Erythroblast (primary cell): ENCODE measurements at regions not wholly inside any gene's neighbourhood (a gene's known extent, or its start where the extent isn't known, plus 50 kb on each side); places are given as distances from the start of the nearest gene placed in this dataset.

Experiments
- DNase-seq, 2 experiments: peaks; one replicate each; lab custom pipeline; 2025; lab: John Stamatoyannopoulos, UW
- GATA1 ChIP-seq: IDR thresholded peaks from 2 replicates; pipeline ENCODE4 v1.6.1; 2011; ENCODE audit warnings: low read depth, mild to moderate bottlenecking, control low read depth, low read length, moderate library complexity
- POLR2A ChIP-seq: IDR thresholded peaks from 2 replicates; pipeline ENCODE4 v1.6.1; 2011; ENCODE audit warnings: mild to moderate bottlenecking, low read length

DNA sequence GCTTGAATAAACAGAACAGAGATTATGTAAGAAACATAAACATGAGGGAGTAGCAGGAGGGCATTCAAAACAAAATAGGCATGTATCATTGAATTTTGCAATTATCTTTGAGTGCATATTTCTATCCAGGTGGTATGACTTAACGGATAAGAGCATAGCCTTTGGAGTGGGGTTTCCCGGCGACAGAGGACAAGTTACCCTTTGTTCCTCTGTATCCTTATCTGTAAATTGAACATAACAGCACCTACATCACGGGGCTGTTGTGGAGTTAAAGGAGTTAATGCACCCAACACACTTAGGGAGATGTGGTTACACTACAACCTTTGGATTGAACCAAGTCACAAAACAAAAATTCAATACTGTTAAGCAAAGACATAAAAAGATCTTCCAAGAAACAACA is 314.6 kb upstream of the KIF2A start:
- no peak for DNase-seq
- no peak for TF ChIP-seq POLR2A
- TF ChIP-seq GATA1: no peak

DNA sequence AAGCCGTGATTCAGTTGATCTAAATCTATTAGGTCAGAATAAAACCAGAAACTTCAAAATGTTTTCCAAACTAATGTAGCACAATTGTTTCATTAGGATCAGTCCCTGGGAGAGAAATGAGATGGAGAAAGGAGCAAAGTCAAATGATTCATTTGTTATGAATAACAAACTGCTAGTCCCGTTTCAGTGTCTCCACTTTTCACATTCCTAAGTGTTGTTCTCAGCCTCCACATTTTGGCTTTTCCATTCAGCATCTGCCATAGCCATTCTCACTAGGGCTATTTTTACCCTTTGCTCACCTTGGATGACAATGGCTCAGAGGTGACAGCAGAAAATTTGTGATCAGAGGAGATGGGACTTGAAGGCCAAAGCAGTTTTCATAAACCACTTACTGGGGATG is 314.1 kb upstream of the KIF2A start:
- TF ChIP-seq POLR2A: no peak
- TF ChIP-seq GATA1: no peak
- DNase-seq: no peak

DNA sequence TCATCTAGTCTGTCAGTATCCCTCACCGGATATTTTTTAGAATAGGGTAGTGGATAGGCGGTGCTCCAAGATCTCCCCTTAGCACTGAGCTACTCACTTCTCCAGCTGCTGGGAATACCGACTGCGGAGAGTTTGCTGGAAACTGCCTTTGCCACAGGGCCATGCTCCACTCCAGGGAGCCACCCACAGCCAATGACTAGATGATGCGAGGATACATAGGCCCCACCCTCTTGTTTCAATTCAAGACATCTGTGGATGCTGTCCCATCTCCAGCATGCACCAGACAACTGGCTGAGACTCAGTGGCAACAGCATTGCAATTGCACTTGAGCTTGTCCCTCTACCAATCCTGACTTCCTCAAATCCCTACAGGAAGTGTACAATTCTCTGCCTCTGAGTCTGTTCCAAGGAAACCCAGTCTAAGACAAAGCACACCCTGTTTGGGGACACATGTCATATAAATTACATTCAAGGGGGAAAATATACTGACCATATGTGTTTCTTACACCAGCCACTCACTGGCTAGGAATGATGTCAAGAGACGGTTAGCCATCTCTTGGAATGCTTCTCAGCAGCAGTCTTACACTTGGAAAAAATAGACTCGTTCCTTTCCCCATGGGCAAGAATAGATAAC is 312.6 kb upstream of the KIF2A start:
- no peak for DNase-seq
- TF ChIP-seq GATA1: no peak

DNA sequence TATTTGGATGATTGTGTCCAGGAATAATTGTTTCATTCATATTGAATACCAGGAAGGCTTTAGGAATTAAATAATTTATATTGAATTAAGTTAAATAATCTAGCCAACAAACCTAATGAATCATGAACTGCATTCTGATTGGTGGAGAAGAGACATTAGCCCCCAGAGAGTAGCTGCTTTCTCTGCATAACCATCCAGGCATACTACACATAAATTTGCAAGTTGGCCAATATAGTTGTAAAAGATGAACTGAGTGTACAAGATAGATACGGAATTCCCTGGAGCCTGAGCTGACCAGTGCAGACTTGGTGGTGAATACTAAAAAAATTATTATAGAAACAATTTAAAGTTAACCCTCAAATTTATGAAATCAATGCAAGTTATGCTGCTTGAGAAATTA is 311.8 kb upstream of the KIF2A start:
- no peak for TF ChIP-seq GATA1
- TF ChIP-seq POLR2A: no peak
- DNase-seq: no peak

DNA sequence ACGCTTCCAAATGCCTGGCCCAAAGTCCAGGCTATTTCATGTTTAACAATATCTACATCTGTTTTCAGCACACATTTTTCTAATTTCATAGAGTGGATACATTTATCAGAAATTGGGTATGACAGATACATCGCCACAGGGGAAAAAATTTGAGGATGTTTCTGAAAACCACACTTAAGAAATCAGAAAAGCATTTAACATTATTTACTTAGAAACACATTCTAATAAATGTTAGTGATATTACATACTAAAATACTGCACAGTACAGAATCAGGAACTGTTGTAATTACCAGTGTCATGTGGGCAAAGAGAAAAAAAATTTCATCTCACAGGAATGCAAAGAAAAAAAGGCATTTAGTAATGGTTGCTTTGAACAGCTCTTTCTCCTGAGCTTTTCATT is 310.5 kb upstream of the KIF2A start:
- no peak for TF ChIP-seq GATA1
- no peak for TF ChIP-seq POLR2A
- no peak for DNase-seq

DNA sequence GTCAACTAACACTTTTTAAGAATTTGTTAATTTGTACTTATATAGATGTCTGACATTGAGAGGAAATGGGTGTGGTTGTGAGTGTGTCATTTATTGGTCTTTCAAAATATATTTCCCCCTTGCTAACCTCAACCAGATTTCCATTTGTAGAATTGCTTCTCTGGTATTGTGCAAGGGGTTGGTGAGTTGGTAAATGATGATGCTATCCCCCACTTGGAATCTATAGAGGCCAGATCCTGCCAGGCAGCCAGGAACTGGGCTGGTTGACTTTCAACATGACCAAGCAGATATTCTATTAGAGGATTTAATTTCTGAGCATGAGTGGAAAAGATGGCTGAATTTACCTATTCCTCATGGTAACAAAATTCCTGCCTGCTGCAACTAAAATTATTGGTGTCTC is 306.6 kb upstream of the KIF2A start:
- DNase-seq: no peak
- TF ChIP-seq GATA1: no peak
- TF ChIP-seq POLR2A: no peak

DNA sequence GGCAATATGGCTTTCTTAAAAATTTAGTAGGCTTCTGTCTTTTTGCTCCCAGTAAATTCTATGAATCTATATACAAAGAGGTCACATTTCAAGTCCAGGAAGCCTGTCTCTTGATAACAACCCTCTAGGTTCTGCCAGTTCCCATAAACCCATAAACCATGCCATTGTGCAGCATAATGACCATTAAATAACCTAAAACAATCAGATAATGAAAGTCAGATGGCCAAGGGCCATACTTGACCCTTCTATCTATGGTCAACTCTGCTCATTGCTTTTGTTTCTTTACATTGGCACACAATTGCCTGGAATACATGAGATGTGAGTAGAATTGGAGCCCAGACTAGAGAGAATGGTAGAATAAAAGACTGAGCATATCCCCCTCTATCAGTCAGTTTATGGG is 305.4 kb upstream of the KIF2A start:
- TF ChIP-seq POLR2A: no peak
- no peak for TF ChIP-seq GATA1
- no peak for DNase-seq

DNA sequence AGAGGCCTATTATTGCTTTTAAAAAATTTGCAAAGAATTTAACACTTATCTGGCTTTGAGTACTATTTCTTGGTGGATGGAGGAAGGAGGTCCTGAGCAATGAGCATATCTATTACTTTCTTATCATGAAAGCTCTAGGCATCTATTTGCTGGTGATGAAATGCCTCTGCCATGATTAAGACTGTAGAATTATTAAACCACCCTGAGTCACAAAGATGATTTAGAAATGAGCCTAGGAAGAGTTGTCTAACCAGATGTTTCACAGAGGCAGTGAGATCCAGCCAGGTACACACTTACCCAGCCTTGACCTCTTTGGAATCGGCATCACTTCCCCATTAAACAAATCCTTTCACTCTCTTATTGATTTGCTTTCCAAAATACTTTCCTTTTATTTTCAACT is 304.4 kb upstream of the KIF2A start:
- no peak for DNase-seq
- TF ChIP-seq GATA1 (no peak), POLR2A (no peak)

DNA sequence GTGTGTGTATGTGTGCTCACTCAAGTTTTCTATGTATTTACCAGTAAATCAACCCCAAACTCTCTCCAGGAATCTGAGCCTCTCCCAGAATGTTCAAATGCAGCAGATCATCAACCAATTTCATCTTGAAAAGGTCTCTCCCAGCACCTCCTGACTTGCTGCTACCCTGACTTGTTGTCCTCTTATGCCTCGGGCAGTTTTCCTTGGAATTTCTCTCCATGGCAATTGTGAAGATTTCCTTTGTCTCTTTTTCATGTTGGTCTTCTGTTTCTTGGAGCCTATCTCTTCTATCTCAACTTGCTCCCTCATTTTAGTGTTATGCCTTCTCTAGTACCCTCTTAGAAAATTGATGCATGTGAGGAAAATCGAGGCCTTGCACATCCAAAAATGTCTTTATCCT is 303.6 kb upstream of the KIF2A start:
- DNase-seq: no peak
- no peak for TF ChIP-seq GATA1
- no peak for TF ChIP-seq POLR2A

DNA sequence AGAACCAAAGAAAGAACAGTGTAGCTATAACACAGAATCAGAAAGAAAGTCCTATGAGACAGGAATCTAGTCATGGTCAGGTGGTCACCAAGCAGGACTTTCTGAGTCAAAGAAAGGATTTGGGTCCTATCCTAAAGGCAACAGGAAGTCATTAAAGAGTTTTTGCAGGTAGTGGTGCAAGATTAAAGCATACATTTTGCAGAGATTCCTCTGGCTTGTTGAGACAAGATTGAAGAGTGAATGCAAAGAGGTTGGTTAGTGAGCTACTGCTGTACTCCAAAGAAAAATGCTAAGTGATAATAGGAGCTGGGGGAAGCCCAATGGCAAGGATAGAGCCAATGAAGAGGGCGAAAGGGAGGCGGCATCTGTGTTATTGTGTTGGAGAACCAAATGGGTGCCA is 300.5 kb upstream of the KIF2A start:
- no peak for DNase-seq
- TF ChIP-seq GATA1 (no peak), POLR2A (no peak)

DNA sequence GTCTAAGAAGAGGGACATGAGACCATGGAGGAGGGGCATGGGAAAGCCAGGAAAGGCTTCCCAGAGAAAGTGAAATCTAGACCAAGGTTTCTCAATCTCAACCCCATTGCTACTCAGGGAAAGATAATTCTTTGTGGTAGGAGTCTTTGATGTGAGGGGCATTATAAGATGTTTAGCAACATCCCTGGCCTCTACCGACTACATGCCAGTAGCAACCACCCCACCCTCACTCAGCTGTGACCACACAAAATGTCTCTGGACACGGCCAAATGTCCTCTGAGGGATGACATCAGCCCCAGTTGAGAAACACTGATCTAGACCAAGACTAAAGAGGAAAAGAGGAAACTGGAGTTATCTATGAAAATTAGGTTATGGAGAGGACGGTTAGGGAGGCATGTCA is 298.5 kb upstream of the KIF2A start:
- TF ChIP-seq GATA1 (no peak), POLR2A (no peak)
- DNase-seq: no peak

DNA sequence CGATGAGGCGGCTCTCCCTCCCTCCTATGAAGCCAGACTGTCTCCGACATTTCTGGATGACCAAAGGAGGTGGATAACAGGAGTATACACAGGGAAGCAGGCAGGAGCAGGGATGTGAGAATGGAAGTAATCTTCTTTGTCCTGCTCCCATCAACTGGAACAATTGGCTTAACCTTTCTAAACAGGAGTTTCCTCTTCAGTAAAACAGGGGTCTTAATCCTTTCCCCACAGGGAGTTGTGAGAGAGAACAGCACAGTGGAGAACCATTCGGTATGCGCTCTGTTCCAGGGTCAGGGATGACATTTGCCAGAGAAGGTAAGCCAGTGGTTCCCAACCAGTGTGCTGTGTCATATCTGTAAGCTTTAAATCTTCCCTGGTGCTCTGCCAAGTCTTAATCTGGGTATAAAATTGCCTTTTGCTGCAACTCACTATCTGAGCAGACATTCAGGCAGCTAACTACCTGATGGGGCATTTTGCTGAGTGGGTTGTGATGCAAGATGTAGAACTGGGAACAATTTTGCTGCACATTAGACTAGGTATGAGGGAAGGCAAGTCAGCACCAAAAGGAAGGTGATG is 294.8 kb upstream of the KIF2A start:
- TF ChIP-seq GATA1 (no peak), POLR2A (no peak)
- DNase-seq: no peak

DNA sequence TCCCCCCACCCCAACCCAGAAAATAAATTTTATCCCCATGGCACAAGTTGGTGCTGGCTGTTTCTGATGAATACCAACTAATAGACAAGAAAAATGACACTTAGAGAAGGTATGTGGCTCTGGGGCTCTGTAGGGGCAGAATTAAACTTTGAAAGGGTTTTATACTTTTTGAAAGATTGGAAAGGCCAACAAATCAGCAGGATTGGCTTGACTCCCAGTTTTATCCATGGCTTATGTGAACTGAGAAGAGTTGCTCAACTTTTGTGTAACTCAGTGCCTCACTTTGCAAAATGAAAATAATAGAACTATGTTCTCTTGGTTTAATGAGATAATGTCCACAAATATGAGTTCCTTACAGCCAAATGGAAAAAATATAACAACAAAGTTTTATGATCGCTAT is 288.9 kb upstream of the KIF2A start:
- no peak for TF ChIP-seq POLR2A
- no peak for TF ChIP-seq GATA1
- no peak for DNase-seq

DNA sequence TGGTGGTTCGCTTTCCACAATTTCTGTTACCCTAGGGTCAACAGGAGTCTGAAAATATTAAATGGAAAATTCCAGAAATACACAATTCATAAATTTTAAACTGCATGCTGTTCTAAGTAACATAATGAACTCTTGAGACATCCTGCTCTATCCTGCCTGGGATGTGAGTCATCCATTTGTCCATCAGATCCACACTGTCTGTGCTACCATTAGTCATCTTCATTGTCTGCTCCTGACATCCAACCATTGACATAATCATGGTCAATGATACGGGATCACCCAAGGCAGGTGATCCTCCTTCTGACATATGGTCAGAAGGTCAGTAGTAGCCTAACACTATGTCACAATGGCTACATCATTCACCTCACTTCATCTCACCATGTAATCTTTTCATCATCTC is 276.7 kb upstream of the KIF2A start:
- DNase-seq: no peak

DNA sequence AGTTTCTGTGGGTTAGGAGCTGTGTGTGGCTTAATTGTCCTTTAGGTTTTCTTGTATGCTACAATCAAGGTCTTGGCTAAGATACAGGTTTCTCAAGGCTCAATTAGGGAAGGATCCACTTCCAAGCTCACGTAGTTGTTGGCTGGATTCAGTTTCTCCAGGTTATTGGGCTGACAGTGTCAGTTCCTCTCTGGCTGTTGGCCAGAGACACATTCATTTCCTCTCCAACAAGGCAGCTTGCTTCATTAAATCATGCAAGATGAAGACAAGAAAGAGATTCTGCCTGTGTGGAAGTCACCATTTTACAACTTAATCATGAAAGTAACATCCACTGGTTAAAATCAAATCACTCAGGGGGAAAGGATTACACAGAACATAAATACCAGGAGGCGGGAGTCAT is 275.7 kb upstream of the KIF2A start:
- DNase-seq: no peak
- TF ChIP-seq POLR2A: no peak
- no peak for TF ChIP-seq GATA1

More for the DNA sequence above, 276.7 kb upstream of the KIF2A start:
- TF ChIP-seq GATA1 (no peak), POLR2A (no peak)
